ENCODE measurements at regions not wholly inside any gene's neighbourhood (a gene's known extent, or its start where the extent isn't known, plus 50 kb on each side); places are given as distances from the start of the nearest gene placed in this dataset.

DNA sequence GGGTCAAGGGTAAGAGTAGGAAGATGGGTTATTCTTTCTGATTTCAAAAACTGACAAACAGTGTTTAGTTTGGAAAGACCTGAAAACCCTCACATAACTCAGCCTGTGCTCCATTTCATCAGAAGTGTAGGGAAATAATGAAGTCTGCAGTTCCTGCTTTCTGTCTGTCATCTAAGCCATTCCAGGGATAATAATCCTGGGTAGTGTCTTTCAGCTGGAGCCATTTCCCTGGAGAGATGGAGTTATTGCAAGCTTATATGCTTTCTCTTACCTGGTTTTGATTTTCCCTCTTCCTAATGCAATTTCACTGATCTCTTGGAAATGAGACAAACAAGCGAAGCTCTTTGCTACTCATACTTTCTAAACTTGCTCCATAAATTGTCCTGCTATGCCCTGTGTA lies 824.8 kb upstream of the LCORL start:
- DNase-seq (ENCODE audit: low spot score), result no peak
- TF ChIP-seq, protein P1, sequence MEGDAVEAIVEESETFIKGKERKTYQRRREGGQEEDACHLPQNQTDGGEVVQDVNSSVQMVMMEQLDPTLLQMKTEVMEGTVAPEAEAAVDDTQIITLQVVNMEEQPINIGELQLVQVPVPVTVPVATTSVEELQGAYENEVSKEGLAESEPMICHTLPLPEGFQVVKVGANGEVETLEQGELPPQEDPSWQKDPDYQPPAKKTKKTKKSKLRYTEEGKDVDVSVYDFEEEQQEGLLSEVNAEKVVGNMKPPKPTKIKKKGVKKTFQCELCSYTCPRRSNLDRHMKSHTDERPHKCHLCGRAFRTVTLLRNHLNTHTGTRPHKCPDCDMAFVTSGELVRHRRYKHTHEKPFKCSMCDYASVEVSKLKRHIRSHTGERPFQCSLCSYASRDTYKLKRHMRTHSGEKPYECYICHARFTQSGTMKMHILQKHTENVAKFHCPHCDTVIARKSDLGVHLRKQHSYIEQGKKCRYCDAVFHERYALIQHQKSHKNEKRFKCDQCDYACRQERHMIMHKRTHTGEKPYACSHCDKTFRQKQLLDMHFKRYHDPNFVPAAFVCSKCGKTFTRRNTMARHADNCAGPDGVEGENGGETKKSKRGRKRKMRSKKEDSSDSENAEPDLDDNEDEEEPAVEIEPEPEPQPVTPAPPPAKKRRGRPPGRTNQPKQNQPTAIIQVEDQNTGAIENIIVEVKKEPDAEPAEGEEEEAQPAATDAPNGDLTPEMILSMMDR (IDR thresholded peaks at IDR 0.05; ENCODE audit: extremely low read depth, missing control alignments), result no peak

DNA sequence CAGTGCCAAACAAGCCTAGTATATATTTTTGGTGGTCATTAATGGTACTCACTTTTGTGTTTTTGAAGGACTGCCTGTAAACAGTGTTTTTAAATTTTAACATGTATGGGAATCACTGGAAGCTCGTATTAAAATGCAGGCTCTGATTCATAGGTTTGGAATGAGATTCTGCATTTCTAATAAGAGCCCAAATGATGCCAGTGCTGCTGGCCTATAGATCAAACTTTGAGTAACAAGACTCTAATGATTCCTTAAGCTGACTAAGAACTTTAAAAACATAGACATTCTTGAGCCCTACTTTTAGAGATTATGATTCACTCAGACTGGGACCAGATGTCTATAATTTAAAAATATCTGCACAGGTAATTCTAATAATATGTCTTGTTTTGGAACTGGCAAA lies 823.2 kb upstream of the LCORL start:
- DNase-seq (ENCODE audit: low spot score), result no peak
- TF ChIP-seq, protein P1 (IDR thresholded peaks at IDR 0.05; ENCODE audit: extremely low read depth, missing control alignments), result no peak

DNA sequence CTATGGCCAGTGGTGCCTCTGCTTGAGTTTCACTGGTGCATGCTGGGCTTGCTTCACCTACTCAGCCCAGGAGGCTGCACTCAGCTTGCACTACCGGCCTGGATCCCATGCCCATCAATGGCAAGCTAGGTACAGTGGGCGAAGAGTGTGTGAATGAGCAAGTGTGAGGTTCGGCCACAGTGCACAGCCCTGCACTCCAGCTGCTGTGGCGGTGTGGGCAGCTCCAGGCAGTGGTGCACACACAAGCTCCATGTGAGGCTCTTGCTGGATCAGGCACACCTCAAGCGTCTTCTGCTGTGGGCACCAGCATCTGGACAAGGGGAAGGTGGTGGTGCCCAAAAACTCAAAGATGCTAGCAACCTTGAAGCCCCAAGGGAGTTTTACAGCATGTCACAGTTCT lies 820.9 kb upstream of the LCORL start:
- TF ChIP-seq, protein P1 (IDR thresholded peaks at IDR 0.05; ENCODE audit: extremely low read depth, missing control alignments), result no peak
- DNase-seq (ENCODE audit: low spot score), result no peak

DNA sequence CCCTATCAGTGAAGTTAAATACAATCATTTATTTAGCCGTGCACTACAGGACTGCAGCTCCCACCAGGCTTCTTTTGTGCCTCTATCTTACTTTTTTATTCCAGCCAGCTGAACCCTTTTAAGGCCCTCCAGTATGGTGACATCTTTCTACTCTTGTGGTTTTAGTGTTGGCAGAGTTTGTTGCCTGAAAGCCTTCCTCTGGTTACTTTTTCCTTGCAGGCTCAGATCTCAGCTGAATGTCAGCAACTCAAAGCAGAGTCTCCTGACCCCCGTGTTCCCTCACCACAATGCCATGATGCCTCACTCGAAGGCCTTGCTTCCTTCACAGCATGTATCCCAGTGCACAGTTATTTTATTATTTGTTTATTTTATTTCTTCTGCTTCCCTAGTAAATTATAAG lies 818.9 kb upstream of the LCORL start:
- DNase-seq (ENCODE audit: low spot score), result no peak
- TF ChIP-seq, protein P1 (IDR thresholded peaks at IDR 0.05; ENCODE audit: extremely low read depth, missing control alignments), result no peak

DNA sequence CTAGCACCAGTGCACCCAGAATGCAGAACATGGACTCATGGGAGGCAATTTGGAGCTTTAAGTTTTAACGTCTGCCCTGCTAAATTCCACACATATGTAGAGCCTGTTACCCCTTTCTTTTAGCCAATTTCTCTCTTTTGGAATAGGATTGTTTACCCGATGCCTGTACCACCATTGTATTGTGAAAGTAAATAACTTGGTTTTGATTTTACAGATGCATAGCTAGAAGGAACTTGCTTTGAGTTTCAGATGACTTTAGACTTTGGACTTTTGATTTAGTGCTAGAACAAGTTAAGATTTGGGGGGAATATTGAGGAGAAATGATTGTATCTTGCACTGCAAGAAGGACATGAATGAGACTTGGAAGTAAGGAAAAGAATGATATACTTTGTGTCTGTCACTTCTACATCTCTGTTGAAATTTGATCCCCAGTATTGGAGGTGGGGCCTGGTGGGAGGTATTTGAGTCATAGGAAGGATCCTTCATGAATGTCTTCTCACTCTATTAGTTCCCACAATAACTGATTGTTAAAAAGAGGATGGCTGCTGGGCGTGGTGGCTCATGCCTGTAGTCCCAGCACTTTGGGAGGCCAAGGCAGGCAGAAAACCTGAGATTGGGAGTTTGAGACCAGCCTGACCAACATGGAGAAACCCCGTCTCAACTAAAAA lies 794.8 kb upstream of the LCORL start:
- TF ChIP-seq, protein P1 (IDR thresholded peaks at IDR 0.05; ENCODE audit: extremely low read depth, missing control alignments), result no peak
- DNase-seq (ENCODE audit: low spot score), result no peak

DNA sequence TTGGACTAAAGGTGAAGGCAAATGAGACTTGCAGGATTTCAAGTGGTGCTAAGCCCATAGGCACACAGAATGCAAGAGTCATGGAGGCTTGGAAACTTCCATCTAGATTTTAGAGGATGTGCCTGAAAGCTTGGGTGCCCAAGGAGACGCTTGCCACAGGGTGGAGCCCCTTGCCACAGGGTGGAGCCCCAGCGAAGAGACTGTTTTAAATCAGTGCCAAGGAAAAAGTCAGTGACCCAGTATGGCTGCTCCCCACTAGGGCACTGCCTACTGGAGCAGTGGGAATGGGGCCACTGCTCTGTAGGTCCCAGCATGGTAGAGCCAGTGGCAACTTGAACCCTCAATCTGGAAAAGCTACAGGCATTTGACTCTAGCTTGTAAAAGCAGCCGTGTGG lies 794.2 kb upstream of the LCORL start:
- no peak for DNase-seq (ENCODE audit: low spot score)
- TF ChIP-seq, protein P1 (IDR thresholded peaks at IDR 0.05; ENCODE audit: extremely low read depth, missing control alignments), result no peak

DNA sequence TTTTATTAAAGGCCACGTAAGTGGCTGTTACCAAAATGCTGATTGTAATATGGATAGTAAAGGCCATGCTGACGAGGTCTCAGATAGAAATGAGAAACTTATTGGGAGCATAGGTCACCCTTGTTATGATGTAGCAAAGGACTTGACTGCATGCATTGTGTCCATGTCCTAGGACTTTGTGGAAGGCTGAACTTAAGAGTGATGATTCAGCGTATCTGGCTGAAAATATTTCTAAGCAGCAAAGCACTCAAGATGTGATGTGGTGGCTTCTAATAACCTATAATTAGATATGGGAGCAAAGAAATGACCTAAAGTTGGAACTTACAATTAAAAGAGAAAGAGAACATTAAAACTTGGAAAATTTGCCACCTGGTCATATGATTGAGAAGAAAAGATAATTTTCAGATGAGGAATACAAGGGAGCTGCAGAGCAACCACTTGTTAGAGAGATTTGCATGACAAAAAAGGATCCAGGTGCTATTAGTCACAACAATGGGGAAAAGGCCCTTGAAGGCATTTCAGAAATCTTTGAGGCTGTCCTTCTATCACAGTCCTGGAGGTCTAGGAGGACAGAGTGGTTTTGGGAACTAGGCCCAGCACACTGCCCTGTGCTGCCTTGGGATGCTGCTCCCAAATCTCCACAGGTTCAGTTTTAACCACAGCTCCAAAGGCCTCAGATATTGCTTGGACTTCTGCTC lies 793.7 kb upstream of the LCORL start:
- TF ChIP-seq, protein P1 (IDR thresholded peaks at IDR 0.05; ENCODE audit: extremely low read depth, missing control alignments), result no peak

More for the DNA sequence above, 793.7 kb upstream of the LCORL start:
- DNase-seq (ENCODE audit: low spot score), result no peak
